Peyer's patch (tissue), 4 donors: ENCODE measurements at regions not wholly inside any gene's neighbourhood (a gene's known extent, or its start where the extent isn't known, plus 50 kb on each side); places are given as distances from the start of the nearest gene placed in this dataset.

ENCODE experiments used
- DNase-seq, 3 donors: peaks; one replicate each; pipeline ENCODE4 v3.0.0-alpha.2; 2017 to 2019
- H3K27ac ChIP-seq, 4 donors: fragments of 200-600 bp; sonication (generic); one replicate each; pipeline ENCODE4 v1.5.1; 2016 to 2019
- H3K27me3 ChIP-seq, 2 donors: fragments of 200-600 bp; sonication (generic); one replicate each; pipeline ENCODE4 v1.5.1; 2019
- H3K36me3 ChIP-seq, 3 donors: fragments of 200-600 bp; sonication (generic); one replicate each; pipeline ENCODE4 v1.5.1; 2016 to 2019
- H3K4me1 ChIP-seq, 4 donors: fragments of 200-600 bp; sonication (generic); one replicate each; pipeline ENCODE4 v1.5.1; 2016 to 2019
- H3K4me3 ChIP-seq, 4 donors: fragments of 200-600 bp; sonication (generic); 1 replicate in 3 of 4; 2 replicates in 1 of 4; pipeline ENCODE4 v1.5.1; 2016 to 2019; ENCODE audit warnings: mild to moderate bottlenecking in 1 of 4
- H3K9me3 ChIP-seq, 4 donors: fragments of 200-600 bp; sonication (generic); one replicate each; pipeline ENCODE4 v1.5.1; 2016 to 2019; ENCODE audit warnings: mild to moderate bottlenecking in 1 of 4
- POLR2A ChIP-seq, 2 donors: fragments of 450-650 bp; IDR thresholded peaks; one replicate each; pipeline ENCODE4 v1.5.1; 2017; ENCODE audit warnings: antibody characterized with exemption in 2 of 2, mild to moderate bottlenecking in 2 of 2, moderate library complexity in 2 of 2
- TF ChIP-seq, protein P1 (sequence below), 6 experiments: fragments of 450-650 bp in 4 of 6; fragments of 200-600 bp in 2 of 6; sonication (generic) in 1 of 6; IDR thresholded peaks; one replicate each; pipeline ENCODE4 v1.5.1; 2017 to 2019; ENCODE audit warnings: antibody characterized with exemption in 6 of 6, mild to moderate bottlenecking in 3 of 6, moderate library complexity in 1 of 6

DNA sequence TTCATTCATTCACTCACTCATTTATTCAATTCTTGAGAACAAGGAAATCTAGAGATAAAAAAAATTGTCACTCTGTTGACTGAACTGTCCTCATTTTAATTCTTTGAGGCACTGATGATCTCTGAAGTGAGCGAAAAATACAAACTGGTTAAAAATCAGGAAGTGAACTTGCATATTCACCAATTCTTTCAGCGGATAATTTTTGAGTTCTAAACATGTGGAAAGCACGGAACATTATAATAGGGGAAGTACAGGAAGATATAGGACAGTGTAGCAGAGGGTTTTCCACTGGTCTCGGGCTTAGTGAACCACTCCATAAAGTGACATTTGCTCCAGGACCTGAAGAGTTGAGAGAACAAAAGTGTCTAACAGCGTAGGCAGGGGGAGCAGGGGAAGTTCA, 169.5 kb downstream of the TLR4 start:
- Histone ChIP-seq H3K27ac (no peak overlapping the region), H3K4me3 (no peak overlapping the region), H3K36me3 (no peaks in the 10 kb centered on the region), H3K27me3 (no peaks in the 10 kb centered on the region), H3K9me3 (no peaks in the 10 kb centered on the region), H3K4me1 (no peaks in the 10 kb centered on the region)
- TF ChIP-seq, protein P1, sequence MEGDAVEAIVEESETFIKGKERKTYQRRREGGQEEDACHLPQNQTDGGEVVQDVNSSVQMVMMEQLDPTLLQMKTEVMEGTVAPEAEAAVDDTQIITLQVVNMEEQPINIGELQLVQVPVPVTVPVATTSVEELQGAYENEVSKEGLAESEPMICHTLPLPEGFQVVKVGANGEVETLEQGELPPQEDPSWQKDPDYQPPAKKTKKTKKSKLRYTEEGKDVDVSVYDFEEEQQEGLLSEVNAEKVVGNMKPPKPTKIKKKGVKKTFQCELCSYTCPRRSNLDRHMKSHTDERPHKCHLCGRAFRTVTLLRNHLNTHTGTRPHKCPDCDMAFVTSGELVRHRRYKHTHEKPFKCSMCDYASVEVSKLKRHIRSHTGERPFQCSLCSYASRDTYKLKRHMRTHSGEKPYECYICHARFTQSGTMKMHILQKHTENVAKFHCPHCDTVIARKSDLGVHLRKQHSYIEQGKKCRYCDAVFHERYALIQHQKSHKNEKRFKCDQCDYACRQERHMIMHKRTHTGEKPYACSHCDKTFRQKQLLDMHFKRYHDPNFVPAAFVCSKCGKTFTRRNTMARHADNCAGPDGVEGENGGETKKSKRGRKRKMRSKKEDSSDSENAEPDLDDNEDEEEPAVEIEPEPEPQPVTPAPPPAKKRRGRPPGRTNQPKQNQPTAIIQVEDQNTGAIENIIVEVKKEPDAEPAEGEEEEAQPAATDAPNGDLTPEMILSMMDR (IDR thresholded peaks at IDR 0.05): no peak
- TF ChIP-seq POLR2A (IDR thresholded peaks at IDR 0.05): no peak
- DNase-seq: no peak

DNA sequence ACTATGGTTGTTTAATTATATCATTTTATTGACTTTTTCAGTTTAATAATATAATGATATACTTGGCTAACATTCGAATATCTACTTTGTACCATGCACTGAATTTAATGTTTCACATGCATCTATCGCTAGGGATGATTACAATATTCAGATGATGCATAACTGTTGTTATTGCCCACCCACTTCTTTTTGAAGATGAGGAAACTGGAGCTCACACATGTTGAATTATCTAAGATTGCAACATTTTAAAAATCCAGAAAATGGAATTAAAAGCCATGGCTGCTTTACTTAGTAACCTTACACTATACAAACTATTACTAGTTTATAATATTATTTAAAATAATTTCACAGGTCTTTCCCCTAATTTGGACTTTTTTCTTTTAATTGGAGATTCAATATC, 171.7 kb downstream of the TLR4 start:
- no peaks in the 10 kb centered on the region for H3K36me3 ChIP-seq
- no peak overlapping the region for H3K27ac ChIP-seq
- TF ChIP-seq, protein P1 (IDR thresholded peaks at IDR 0.05): no peak
- TF ChIP-seq POLR2A (IDR thresholded peaks at IDR 0.05): no peak
- no peaks in the 10 kb centered on the region for H3K27me3 ChIP-seq
- no peaks in the 10 kb centered on the region for H3K9me3 ChIP-seq
- no peak for DNase-seq
- H3K4me1 ChIP-seq: no peaks in the 10 kb centered on the region
- no peak overlapping the region for H3K4me3 ChIP-seq

DNA sequence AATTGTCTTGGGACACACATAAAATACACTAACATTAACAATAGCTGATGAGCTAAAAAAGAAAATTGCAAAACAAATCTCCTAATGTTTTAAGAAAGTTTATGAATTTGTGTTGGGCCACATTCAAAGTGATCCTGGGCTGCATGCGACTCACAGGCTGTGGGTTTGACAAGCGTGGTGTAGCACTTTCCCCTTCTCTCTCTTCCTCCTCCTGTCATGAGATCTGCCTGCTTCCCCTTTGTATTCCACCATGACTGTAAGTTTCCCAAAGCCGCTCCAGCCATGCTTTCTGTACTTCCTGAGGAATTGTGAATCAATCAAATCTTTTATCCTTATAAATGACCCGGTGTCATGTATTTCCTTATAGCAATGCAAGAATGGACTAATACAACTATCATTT, 178.0 kb downstream of the TLR4 start:
- no peak overlapping the region for H3K27ac ChIP-seq

DNA sequence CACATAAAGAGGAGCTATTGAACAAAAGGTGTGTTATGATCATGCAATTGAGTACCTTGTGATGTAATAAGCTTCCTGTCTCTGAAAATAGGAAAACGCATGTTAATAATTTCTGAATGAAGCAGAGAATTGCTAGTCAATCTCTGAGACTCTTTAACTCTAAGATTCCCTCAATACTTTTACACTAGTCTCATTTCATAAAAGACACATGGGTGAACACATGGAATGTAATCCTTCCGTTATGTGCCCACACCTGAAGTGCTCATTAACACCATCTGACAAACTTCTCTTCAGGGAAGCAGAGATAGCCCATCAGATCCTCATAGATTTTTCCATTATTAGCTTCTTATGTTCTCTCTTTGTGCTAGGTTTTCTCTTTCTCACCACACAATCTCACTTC, 182.4 kb downstream of the TLR4 start:
- Histone ChIP-seq H3K4me1 (no peaks in the 10 kb centered on the region), H3K36me3 (no peaks in the 10 kb centered on the region), H3K27ac (no peak overlapping the region), H3K4me3 (no peak overlapping the region), H3K27me3 (no peaks in the 10 kb centered on the region), H3K9me3 (no peaks in the 10 kb centered on the region)
- TF ChIP-seq, protein P1 (IDR thresholded peaks at IDR 0.05): no peak
- no peak for TF ChIP-seq POLR2A (IDR thresholded peaks at IDR 0.05)
- DNase-seq: no peak

More for the DNA sequence above, 178.0 kb downstream of the TLR4 start:
- Histone ChIP-seq H3K4me3 (no peak overlapping the region), H3K4me1 (no peaks in the 10 kb centered on the region), H3K27me3 (no peaks in the 10 kb centered on the region), H3K36me3 (no peaks in the 10 kb centered on the region), H3K9me3 (no peaks in the 10 kb centered on the region)
- no peak for DNase-seq
- TF ChIP-seq POLR2A (IDR thresholded peaks at IDR 0.05): no peak
- TF ChIP-seq, protein P1 (IDR thresholded peaks at IDR 0.05): no peak

DNA sequence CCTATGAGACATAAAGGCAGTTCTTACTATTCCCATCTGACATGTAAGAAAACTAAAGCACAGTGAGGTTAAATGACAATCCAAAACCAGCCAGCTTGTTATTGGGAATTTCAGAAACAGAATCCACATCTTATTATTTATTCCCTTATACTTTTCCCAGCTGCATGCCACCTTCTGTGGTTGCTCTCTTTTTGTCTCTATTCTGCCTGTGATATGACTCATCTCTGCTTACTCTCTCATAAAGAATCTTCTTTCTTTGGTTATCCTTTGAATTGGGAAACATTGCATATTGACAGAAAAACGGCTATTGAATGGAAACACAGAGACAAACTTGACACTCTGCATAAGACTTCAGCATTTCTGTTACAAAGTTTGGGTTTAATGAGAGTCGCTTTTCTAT, 183.2 kb downstream of the TLR4 start:
- Histone ChIP-seq H3K27me3 (no peaks in the 10 kb centered on the region), H3K4me1 (no peaks in the 10 kb centered on the region), H3K9me3 (no peaks in the 10 kb centered on the region), H3K36me3 (no peaks in the 10 kb centered on the region), H3K27ac (no peak overlapping the region), H3K4me3 (no peak overlapping the region)
- TF ChIP-seq, protein P1 (IDR thresholded peaks at IDR 0.05): no peak
- no peak for TF ChIP-seq POLR2A (IDR thresholded peaks at IDR 0.05)
- DNase-seq: no peak

DNA sequence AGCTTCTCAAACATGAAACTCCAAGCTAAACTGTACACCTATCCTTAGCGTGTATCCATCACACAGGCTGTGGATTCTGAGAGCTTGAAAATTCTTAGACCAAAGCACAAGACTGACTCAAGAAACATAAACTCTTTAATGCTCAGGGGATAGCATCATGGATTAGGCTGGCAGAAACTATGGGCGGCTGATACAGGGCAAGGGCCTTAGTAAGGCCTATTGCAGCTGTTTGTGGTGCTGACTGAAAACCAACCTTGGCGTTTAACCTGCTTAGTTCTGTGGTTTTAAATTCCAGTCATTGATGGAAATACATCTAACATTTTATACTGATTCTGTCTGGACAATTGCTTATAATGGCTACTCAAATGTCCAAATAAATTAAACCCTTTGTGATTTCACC, 183.7 kb downstream of the TLR4 start:
- H3K27me3 ChIP-seq: no peaks in the 10 kb centered on the region

More for the DNA sequence above, 183.7 kb downstream of the TLR4 start:
- no peaks in the 10 kb centered on the region for H3K9me3 ChIP-seq
- no peak overlapping the region for H3K27ac ChIP-seq
- TF ChIP-seq, protein P1 (IDR thresholded peaks at IDR 0.05): no peak
- no peak for TF ChIP-seq POLR2A (IDR thresholded peaks at IDR 0.05)
- no peaks in the 10 kb centered on the region for H3K36me3 ChIP-seq
- no peak for DNase-seq
- no peaks in the 10 kb centered on the region for H3K4me1 ChIP-seq
- H3K4me3 ChIP-seq: no peak overlapping the region
